ENCODE measurements at regions not wholly inside any gene's neighbourhood (a gene's known extent, or its start where the extent isn't known, plus 50 kb on each side); places are given as distances from the start of the nearest gene placed in this dataset.

- Histone ChIP-seq H3K4me1 (no peaks in the 10 kb centered on the region), H3K27ac (no peak overlapping the region), H3K27me3 (no peaks in the 10 kb centered on the region), H3K4me3 (no peak overlapping the region), H3K36me3 (no peaks in the 10 kb centered on the region), H3K9me3 (no peaks in the 10 kb centered on the region)
- 68% methylated on average over 2 of the region's 2 CpGs for WGBS
- DNase-seq (ENCODE audit: low spot score in 2 of 2) = no peak
- TF ChIP-seq POLR2AphosphoS5 (IDR thresholded peaks at IDR 0.05) (no peak), CTCF (IDR thresholded peaks at IDR 0.05) (no peak), EP300 (IDR thresholded peaks at IDR 0.05) (no peak), POLR2A (IDR thresholded peaks at IDR 0.05) (no peak)
Observed at GRCh38 chr6:137761487-137761886, 105.6 kb upstream of the TNFAIP3 start.

- Histone ChIP-seq H3K4me1 (no peaks in the 10 kb centered on the region), H3K4me3 (no peak overlapping the region), H3K36me3 (no peaks in the 10 kb centered on the region), H3K9me3 (no peaks in the 10 kb centered on the region), H3K27ac (no peak overlapping the region), H3K27me3 (no peaks in the 10 kb centered on the region)
- no peak for DNase-seq (ENCODE audit: low spot score in 2 of 2)
- TF ChIP-seq CTCF (IDR thresholded peaks at IDR 0.05) = no peak
- TF ChIP-seq EP300 (IDR thresholded peaks at IDR 0.05) = no peak
- no peak for TF ChIP-seq POLR2AphosphoS5 (IDR thresholded peaks at IDR 0.05)
- no peak for TF ChIP-seq POLR2A (IDR thresholded peaks at IDR 0.05)
- 95% methylated on average over 1 of the region's 1 CpG for WGBS
Observed at GRCh38 chr6:137762168-137763090, 104.6 kb upstream of the TNFAIP3 start.

- TF ChIP-seq CTCF (IDR thresholded peaks at IDR 0.05) (no peak), EP300 (IDR thresholded peaks at IDR 0.05) (no peak), POLR2A (IDR thresholded peaks at IDR 0.05) (no peak), POLR2AphosphoS5 (IDR thresholded peaks at IDR 0.05) (no peak)
- H3K4me1 ChIP-seq = no peaks in the 10 kb centered on the region
- no peaks in the 10 kb centered on the region for H3K9me3 ChIP-seq
- no peak overlapping the region for H3K4me3 ChIP-seq
- no peaks in the 10 kb centered on the region for H3K27me3 ChIP-seq
- no peaks in the 10 kb centered on the region for H3K36me3 ChIP-seq
- DNase-seq (ENCODE audit: low spot score in 2 of 2) = no peak
- no peak overlapping the region for H3K27ac ChIP-seq
- WGBS = 100% methylated on average over 1 of the region's 1 CpG
Observed at GRCh38 chr6:137763436-137763835, 103.6 kb upstream of the TNFAIP3 start.

- TF ChIP-seq EP300 (IDR thresholded peaks at IDR 0.05) = no peak
- TF ChIP-seq POLR2A (IDR thresholded peaks at IDR 0.05) = no peak
- no peak for TF ChIP-seq CTCF (IDR thresholded peaks at IDR 0.05)
- TF ChIP-seq POLR2AphosphoS5 (IDR thresholded peaks at IDR 0.05) = no peak
- no peaks in the 10 kb centered on the region for H3K4me1 ChIP-seq
- no peaks in the 10 kb centered on the region for H3K27me3 ChIP-seq
- no peak for DNase-seq (ENCODE audit: low spot score in 2 of 2)
- H3K9me3 ChIP-seq = no peaks in the 10 kb centered on the region
- H3K27ac ChIP-seq = no peak overlapping the region
- no peak overlapping the region for H3K4me3 ChIP-seq
- no peaks in the 10 kb centered on the region for H3K36me3 ChIP-seq
- WGBS = 100% methylated on average over 1 of the region's 1 CpG
Observed at GRCh38 chr6:137763886-137764285, 103.2 kb upstream of the TNFAIP3 start.

- Histone ChIP-seq H3K9me3 (no peaks in the 10 kb centered on the region), H3K27me3 (no peaks in the 10 kb centered on the region), H3K36me3 (no peaks in the 10 kb centered on the region), H3K4me1 (no peaks in the 10 kb centered on the region), H3K27ac (no peak overlapping the region), H3K4me3 (no peak overlapping the region)
- no peak for TF ChIP-seq EP300 (IDR thresholded peaks at IDR 0.05)
- no peak for TF ChIP-seq POLR2A (IDR thresholded peaks at IDR 0.05)
- TF ChIP-seq CTCF (IDR thresholded peaks at IDR 0.05) = no peak
- no peak for TF ChIP-seq POLR2AphosphoS5 (IDR thresholded peaks at IDR 0.05)
- no peak for DNase-seq (ENCODE audit: low spot score in 2 of 2)
Observed at GRCh38 chr6:137764464-137764863, 102.6 kb upstream of the TNFAIP3 start.
